HG02588 (cell line): ENCODE measurements at regions not wholly inside any gene's neighbourhood (a gene's known extent, or its start where the extent isn't known, plus 50 kb on each side); places are given as distances from the start of the nearest gene placed in this dataset.
"Not testable (repeated sequence)": the region's sequence is repeated elsewhere in the genome, so short reads cannot be mapped to it uniquely, and the experiment has no call there.

Experiments
- ATAC-seq: cut with Tn5 transposase; IDR thresholded peaks from one replicate; pipeline ENCODE4 v1.9.1; 2021; ENCODE audit warnings: mild to moderate bottlenecking, moderate library complexity; ENCODE audit not compliant: unreplicated experiment

GRCh38 chr4:117014236-117014635, 71.1 kb downstream of the TRAM1L1 start:
- no peak for ATAC-seq

GRCh38 chr4:117010671-117011070, 74.7 kb downstream of the TRAM1L1 start:
- no peak for ATAC-seq

GRCh38 chr4:117001077-117001476, 84.3 kb downstream of the TRAM1L1 start:
- ATAC-seq: peak; percentile 73

- no peak for ATAC-seq
Measured at GRCh38 chr4:116982656-116983055, 102.7 kb downstream of the TRAM1L1 start.

GRCh38 chr4:116980436-116980835, 104.9 kb downstream of the TRAM1L1 start:
- not testable (repeated sequence) for ATAC-seq

GRCh38 chr4:116959045-116959444, 126.3 kb downstream of the TRAM1L1 start:
- no peak for ATAC-seq

GRCh38 chr4:116953947-116954346, 131.4 kb downstream of the TRAM1L1 start:
- no peak for ATAC-seq

GRCh38 chr4:116952530-116953136, 132.7 kb downstream of the TRAM1L1 start:
- no peak for ATAC-seq

- no peak for ATAC-seq
Measured at GRCh38 chr4:116949856-116950255, 135.5 kb downstream of the TRAM1L1 start.

GRCh38 chr4:116942315-116942714, 143.1 kb downstream of the TRAM1L1 start:
- no peak for ATAC-seq

GRCh38 chr4:116930329-116930728, 155.0 kb downstream of the TRAM1L1 start:
- no peak for ATAC-seq

- no peak for ATAC-seq
Measured at GRCh38 chr4:116926631-116927295, 158.6 kb downstream of the TRAM1L1 start.

- no peak for ATAC-seq
Measured at GRCh38 chr4:116925900-116926457, 159.4 kb downstream of the TRAM1L1 start.

GRCh38 chr4:116923389-116923788, 162.0 kb downstream of the TRAM1L1 start:
- no peak for ATAC-seq

- ATAC-seq: no peak
Measured at GRCh38 chr4:116913451-116913850, 171.9 kb downstream of the TRAM1L1 start.

GRCh38 chr4:116906758-116907157, 178.6 kb downstream of the TRAM1L1 start:
- no peak for ATAC-seq

- ATAC-seq: no peak
Measured at GRCh38 chr4:116899561-116899960, 185.8 kb downstream of the TRAM1L1 start.

- no peak for ATAC-seq
Measured at GRCh38 chr4:116885579-116885978, 199.8 kb downstream of the TRAM1L1 start.

GRCh38 chr4:116882503-116882902, 202.9 kb downstream of the TRAM1L1 start:
- ATAC-seq: no peak

- ATAC-seq: no peak
Measured at GRCh38 chr4:116881077-116881476, 204.3 kb downstream of the TRAM1L1 start.

GRCh38 chr4:116880625-116881024, 204.8 kb downstream of the TRAM1L1 start:
- no peak for ATAC-seq

- no peak for ATAC-seq
Measured at GRCh38 chr4:116878280-116878679, 207.1 kb downstream of the TRAM1L1 start.
